NCI-H345 (cell line): ENCODE measurements at regions not wholly inside any gene's neighbourhood (a gene's known extent, or its start where the extent isn't known, plus 50 kb on each side); places are given as distances from the start of the nearest gene placed in this dataset.
"Not testable (repeated sequence)": the region's sequence is repeated elsewhere in the genome, so short reads cannot be mapped to it uniquely, and the experiment has no call there.

Source experiments
- DNase-seq: peaks from one replicate; lab custom pipeline; 2025; lab: John Stamatoyannopoulos, UW

- DNase-seq, result no peak
These were observed 569.1 kb downstream of the TBL1XR1 start for GRCh38 chr3:176628101-176628639.

- DNase-seq, result no peak
These were observed 573.7 kb downstream of the TBL1XR1 start for GRCh38 chr3:176623468-176624150.

- DNase-seq, result no peak
These were observed 577.4 kb downstream of the TBL1XR1 start for GRCh38 chr3:176619833-176620232.

DNA sequence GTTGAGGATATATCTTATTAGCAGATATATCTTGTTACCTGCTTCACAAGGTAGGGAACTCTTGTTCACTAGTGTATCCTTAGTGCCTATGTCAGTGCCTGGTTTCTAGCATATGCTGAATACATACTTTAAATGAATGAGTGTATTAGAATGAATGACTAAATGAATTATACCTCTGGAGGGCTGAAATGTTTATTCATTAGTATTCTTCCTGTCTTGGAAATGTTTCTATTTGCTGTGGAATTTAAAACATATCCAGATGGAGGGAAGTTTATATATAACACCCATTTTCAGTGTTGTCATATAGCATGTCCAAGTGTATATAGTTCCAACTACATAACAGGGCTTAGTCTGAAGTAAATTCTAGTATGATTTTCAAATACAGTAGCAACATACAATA is 581.5 kb downstream of the TBL1XR1 start:
- no peak for DNase-seq

DNA sequence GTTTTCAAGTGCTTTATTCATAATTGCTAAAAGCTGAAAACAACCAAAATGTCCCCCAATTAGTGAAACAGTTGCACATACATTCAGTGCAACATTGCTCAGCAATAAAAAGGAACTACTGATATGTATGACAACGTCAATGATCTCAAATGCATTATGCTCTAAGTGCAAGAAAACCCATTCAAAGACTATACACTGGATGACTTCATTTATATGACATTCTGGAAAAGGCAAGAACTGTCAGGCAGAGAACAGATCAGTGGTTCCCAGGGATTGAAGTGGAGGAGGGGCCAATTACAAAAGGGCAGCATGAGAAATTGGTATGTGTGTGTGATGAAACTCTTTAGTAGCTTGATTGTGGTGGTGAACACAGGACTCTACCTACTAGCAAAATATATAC is 585.6 kb downstream of the TBL1XR1 start:
- DNase-seq, result no peak

- DNase-seq, result no peak
These were observed 587.9 kb downstream of the TBL1XR1 start for GRCh38 chr3:176609361-176609760.

GRCh38 chr3:176605553-176605952 is 591.7 kb downstream of the TBL1XR1 start:
- DNase-seq, result not testable (repeated sequence)

- DNase-seq, result no peak
These were observed 602.0 kb downstream of the TBL1XR1 start for GRCh38 chr3:176595307-176595706.

- DNase-seq, result no peak
These were observed 606.6 kb downstream of the TBL1XR1 start for GRCh38 chr3:176590722-176591121.

DNA sequence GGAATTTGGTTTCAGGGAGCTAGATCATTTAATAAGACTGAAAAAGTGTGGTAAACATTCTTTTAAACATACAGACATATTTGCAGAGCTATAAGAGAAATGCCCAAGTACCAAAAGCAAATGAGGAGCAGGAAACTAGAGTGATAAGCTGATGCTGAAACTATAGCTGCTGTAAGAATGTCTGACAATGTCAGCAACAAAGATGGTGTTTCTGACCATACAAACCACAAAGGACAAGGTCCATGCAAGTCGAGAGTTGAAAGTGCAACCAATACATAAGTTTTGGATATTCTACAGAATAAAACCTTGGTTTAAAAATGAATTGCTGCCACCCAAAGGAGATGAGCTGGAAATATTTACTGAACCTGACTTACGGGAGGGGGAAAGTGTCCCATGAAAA is 610.2 kb downstream of the TBL1XR1 start:
- DNase-seq, result no peak

GRCh38 chr3:176584413-176585176 is 612.7 kb downstream of the TBL1XR1 start:
- DNase-seq, result no peak

DNA sequence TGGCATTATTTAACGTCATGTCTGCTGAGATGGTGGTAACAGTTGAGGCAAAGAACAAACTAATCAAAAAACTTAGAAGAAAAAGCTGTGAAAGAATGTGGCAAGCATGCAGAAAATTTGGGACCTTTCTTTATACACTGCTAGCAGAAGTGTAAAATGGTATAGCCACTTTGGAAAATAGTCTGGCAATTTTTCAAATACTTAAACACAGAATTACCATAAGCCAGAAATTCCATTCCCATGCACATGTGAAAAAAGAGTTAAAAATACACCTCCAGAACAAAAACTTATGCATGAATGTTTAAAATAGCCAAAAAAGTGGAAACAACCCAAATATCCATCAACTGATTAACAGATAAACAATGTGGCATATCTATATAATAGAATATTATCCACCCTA is 613.3 kb downstream of the TBL1XR1 start:
- DNase-seq, result no peak

- no peak for DNase-seq
These were observed 615.7 kb downstream of the TBL1XR1 start for GRCh38 chr3:176581589-176581988.

DNA sequence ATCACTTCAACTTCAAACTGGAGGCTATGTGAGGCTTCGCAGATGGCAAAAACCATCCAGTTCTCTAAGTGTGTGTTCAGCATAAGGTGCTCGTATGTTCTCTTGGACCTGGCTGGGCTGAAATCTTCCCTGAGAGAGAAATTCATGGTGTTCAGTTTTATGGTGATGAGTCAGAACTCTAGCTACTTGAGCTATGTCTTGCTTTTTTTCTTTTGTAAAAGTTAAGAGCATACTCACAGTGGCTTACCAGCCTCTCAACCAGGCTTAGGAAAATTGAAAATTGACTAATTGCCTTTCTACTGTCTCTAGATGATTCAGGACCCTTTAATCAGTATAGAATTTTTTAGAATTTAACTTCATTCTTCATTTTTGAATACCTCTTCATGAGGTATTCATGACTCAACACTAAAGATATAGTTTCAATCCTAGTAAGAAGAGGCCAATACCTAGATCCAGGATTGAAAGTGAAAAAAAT is 617.5 kb downstream of the TBL1XR1 start:
- no peak for DNase-seq

GRCh38 chr3:176578316-176578715 is 619.0 kb downstream of the TBL1XR1 start:
- DNase-seq, result no peak

GRCh38 chr3:176577447-176577846 is 619.8 kb downstream of the TBL1XR1 start:
- no peak for DNase-seq

DNA sequence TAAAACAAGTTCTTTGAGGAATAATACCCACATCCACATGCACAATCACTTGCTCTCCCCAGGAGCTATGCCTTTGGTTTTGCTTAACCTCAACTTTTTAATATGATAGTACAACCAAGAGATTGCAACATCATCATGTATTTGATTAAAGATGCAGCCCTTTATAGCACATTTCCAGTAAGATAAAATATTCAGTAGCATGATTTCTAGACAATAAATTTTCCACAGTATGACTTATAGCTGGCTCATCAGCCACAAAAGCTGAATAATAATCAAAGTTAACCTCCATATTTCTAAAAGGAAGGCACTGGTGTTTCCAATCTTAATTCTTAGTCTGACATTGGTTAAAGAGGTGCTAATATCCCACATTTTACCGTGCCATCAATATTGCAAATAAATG is 622.5 kb downstream of the TBL1XR1 start:
- no peak for DNase-seq

GRCh38 chr3:176571926-176572325 is 625.4 kb downstream of the TBL1XR1 start:
- no peak for DNase-seq

DNA sequence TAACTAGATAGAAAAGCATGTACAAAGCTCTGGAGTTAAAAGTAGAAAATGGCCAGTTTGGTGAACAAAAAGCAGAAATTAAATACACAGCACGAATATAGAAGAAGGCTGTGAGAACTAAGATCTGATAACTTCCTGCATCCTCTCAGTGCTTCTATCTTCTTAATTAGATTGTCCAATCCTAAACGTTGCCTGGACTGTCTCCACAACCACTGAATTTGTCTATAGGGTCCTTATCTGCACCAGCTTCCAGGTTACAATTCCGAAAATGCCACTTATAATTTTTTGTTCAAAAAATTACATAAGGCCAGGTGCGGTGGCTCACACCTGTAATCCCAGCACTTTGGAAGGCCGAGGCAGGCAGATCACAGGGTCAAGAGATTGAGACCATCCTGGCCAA is 626.3 kb downstream of the TBL1XR1 start:
- no peak for DNase-seq

DNA sequence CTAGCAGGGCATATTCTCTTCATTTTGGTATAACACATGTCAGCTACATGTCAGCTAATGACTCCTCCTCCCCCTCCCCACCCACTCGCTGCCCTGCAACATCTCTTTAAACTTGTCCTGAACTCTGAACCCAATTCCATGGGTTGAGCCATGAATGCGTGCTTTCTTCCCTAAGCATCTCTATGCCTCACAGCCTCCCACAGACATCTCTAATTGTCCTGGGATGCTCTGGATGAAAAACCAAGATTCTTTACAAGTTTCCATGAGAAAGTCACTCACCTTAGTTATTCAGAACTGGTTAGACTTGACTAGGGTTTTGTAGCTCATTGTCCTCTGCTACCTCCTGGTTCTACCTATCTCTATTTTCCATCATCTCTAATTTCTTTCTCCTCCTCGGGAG is 629.1 kb downstream of the TBL1XR1 start:
- no peak for DNase-seq

GRCh38 chr3:176566757-176567156 is 630.5 kb downstream of the TBL1XR1 start:
- no peak for DNase-seq

- no peak for DNase-seq
These were observed 635.0 kb downstream of the TBL1XR1 start for GRCh38 chr3:176562331-176562730.

DNA sequence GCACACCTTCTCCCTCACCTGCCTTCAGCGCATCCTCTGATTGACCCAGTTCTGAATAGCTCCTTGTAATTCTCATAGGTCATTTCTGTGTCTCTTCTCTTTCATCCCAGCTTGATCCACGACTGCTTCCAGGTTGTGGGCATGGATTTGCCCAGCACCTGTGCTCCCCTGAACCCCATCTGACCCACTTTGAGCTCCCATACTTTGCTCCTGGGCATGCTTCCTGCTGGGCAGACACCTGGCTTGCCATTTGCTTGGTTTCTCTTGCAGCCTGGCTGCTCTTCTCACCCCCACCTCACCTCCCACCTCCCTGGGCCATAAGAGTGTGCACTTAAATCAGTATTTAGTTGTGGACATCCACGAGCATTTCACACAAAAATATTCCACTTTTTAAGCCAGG is 635.5 kb downstream of the TBL1XR1 start:
- no peak for DNase-seq
